ENCODE measurements at regions not wholly inside any gene's neighbourhood (a gene's known extent, or its start where the extent isn't known, plus 50 kb on each side); places are given as distances from the start of the nearest gene placed in this dataset.
A peak's percentile ranks its signal among the peaks of the same experiment; 100 is the strongest.

GRCh38 chr2:226680719-226681118 is 118.9 kb downstream of the IRS1 start:
- DNase-seq (ENCODE audit: extremely low read depth in 1 of 11, low read depth in 9 of 11, low spot score in 4 of 11), result no peak

GRCh38 chr2:226679389-226680065 is 120.1 kb downstream of the IRS1 start:
- no peak for DNase-seq (ENCODE audit: extremely low read depth in 1 of 11, low read depth in 9 of 11, low spot score in 4 of 11)

- no peak for DNase-seq (ENCODE audit: extremely low read depth in 1 of 11, low read depth in 9 of 11, low spot score in 4 of 11)
These were observed 121.2 kb downstream of the IRS1 start for GRCh38 chr2:226678422-226678821.

- no peak for DNase-seq (ENCODE audit: extremely low read depth in 1 of 11, low read depth in 9 of 11, low spot score in 4 of 11)
These were observed 122.5 kb downstream of the IRS1 start for GRCh38 chr2:226677080-226677479.

GRCh38 chr2:226676618-226677017 is 123.0 kb downstream of the IRS1 start:
- DNase-seq (ENCODE audit: extremely low read depth in 1 of 11, low read depth in 9 of 11, low spot score in 4 of 11), result no peak

- no peak for DNase-seq (ENCODE audit: extremely low read depth in 1 of 11, low read depth in 9 of 11, low spot score in 4 of 11)
These were observed 125.5 kb downstream of the IRS1 start for GRCh38 chr2:226674123-226674522.

- DNase-seq (ENCODE audit: extremely low read depth in 1 of 11, low read depth in 9 of 11, low spot score in 4 of 11), result no peak
These were observed 126.3 kb downstream of the IRS1 start for GRCh38 chr2:226673314-226673723.

- DNase-seq (ENCODE audit: extremely low read depth in 1 of 11, low read depth in 9 of 11, low spot score in 4 of 11), result no peak
These were observed 128.4 kb downstream of the IRS1 start for GRCh38 chr2:226671141-226671676.

- no peak for DNase-seq (ENCODE audit: extremely low read depth in 1 of 11, low read depth in 9 of 11, low spot score in 4 of 11)
These were observed 129.7 kb downstream of the IRS1 start for GRCh38 chr2:226669905-226670304.

- no peak for DNase-seq (ENCODE audit: extremely low read depth in 1 of 11, low read depth in 9 of 11, low spot score in 4 of 11)
These were observed 130.4 kb downstream of the IRS1 start for GRCh38 chr2:226669249-226669648.

- no peak for DNase-seq (ENCODE audit: extremely low read depth in 1 of 11, low read depth in 9 of 11, low spot score in 4 of 11)
These were observed 131.9 kb downstream of the IRS1 start for GRCh38 chr2:226667736-226668135.

- DNase-seq (ENCODE audit: extremely low read depth in 1 of 11, low read depth in 9 of 11, low spot score in 4 of 11), result no peak
These were observed 134.3 kb downstream of the IRS1 start for GRCh38 chr2:226665306-226665831.

- DNase-seq (ENCODE audit: extremely low read depth in 1 of 11, low read depth in 9 of 11, low spot score in 4 of 11), result no peak
These were observed 135.0 kb downstream of the IRS1 start for GRCh38 chr2:226664661-226665060.

- no peak for DNase-seq (ENCODE audit: extremely low read depth in 1 of 11, low read depth in 9 of 11, low spot score in 4 of 11)
These were observed 135.5 kb downstream of the IRS1 start for GRCh38 chr2:226664140-226664539.

GRCh38 chr2:226661789-226662545 is 137.7 kb downstream of the IRS1 start:
- DNase-seq (ENCODE audit: extremely low read depth in 1 of 11, low read depth in 9 of 11, low spot score in 4 of 11), result peak in 3 of 11 donors; percentile 38 to 56 (median 45)

GRCh38 chr2:226660526-226660925 is 139.1 kb downstream of the IRS1 start:
- DNase-seq (ENCODE audit: extremely low read depth in 1 of 11, low read depth in 9 of 11, low spot score in 4 of 11), result no peak

GRCh38 chr2:226660124-226660523 is 139.5 kb downstream of the IRS1 start:
- DNase-seq (ENCODE audit: extremely low read depth in 1 of 11, low read depth in 9 of 11, low spot score in 4 of 11), result no peak

- no peak for DNase-seq (ENCODE audit: extremely low read depth in 1 of 11, low read depth in 9 of 11, low spot score in 4 of 11)
These were observed 140.2 kb downstream of the IRS1 start for GRCh38 chr2:226659410-226659809.

GRCh38 chr2:226658555-226658954 is 141.1 kb downstream of the IRS1 start:
- DNase-seq (ENCODE audit: extremely low read depth in 1 of 11, low read depth in 9 of 11, low spot score in 4 of 11), result no peak

GRCh38 chr2:226657340-226658053 is 142.1 kb downstream of the IRS1 start:
- DNase-seq (ENCODE audit: extremely low read depth in 1 of 11, low read depth in 9 of 11, low spot score in 4 of 11), result no peak
